ENCODE measurements at regions not wholly inside any gene's neighbourhood (a gene's known extent, or its start where the extent isn't known, plus 50 kb on each side); places are given as distances from the start of the nearest gene placed in this dataset.

- no peak for TF ChIP-seq CTCF (IDR thresholded peaks at IDR 0.05)
- no peak for TF ChIP-seq EZH2 (IDR thresholded peaks at IDR 0.05; ENCODE audit: borderline replicate concordance, insufficient read depth, low read depth, low read length, poor library complexity, severe bottlenecking)
These were observed 895.8 kb downstream of the SLITRK6 start for GRCh38 chr13:84903391-84903790.

All from B cell (primary cell).